ENCODE measurements at regions not wholly inside any gene's neighbourhood (a gene's known extent, or its start where the extent isn't known, plus 50 kb on each side); places are given as distances from the start of the nearest gene placed in this dataset.
"Not testable (repeated sequence)": the region's sequence is repeated elsewhere in the genome, so short reads cannot be mapped to it uniquely, and the experiment has no call there.

- no peak for DNase-seq
These were observed 2329.9 kb downstream of the ARAP2 start for GRCh38 chr4:33914386-33914785.

- DNase-seq = no peak
These were observed 2320.8 kb downstream of the ARAP2 start for GRCh38 chr4:33923469-33923868.

- DNase-seq = no peak
These were observed 2320.1 kb downstream of the ARAP2 start for GRCh38 chr4:33924239-33924638.

DNA sequence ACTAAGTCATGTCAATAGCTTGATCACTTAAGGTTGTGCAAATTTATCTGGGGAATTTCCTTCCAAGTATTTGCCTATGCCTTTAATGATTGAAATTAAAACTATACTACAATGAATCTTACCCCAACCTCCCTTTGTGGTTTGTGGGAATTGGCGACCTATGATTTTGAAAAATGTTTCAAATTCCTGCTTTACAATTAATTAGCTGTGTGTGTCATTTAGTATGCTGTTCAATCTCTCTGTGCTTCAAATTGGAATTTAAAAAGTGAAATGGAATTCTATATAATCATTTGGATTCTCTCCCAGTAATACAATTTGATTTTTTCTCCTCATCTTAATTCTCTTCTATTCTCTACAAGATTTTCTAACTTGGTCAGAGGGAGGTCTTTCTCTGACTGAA is 2319.5 kb downstream of the ARAP2 start:
- no peak for DNase-seq

GRCh38 chr4:33930497-33930896 is 2313.8 kb downstream of the ARAP2 start:
- DNase-seq = no peak

DNA sequence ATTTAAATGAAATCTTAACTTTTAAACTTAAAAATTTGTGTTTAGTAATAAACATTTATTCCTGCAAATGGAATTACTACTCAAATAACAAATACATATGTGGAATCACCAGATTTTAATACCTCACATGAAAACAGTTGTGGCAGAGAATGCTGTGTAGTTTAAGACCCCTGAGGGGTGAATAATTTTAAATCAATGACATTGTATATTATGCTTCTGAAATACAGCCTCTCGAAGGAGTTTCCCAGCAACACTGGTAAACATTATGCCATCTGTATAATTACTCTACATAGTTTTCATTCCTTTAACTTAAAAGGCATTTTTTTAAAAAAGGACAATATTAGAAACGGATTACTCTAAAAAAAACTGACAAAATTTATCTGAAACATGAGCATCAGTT is 2313.3 kb downstream of the ARAP2 start:
- DNase-seq = no peak

- no peak for DNase-seq
These were observed 2304.0 kb downstream of the ARAP2 start for GRCh38 chr4:33940281-33940680.

DNA sequence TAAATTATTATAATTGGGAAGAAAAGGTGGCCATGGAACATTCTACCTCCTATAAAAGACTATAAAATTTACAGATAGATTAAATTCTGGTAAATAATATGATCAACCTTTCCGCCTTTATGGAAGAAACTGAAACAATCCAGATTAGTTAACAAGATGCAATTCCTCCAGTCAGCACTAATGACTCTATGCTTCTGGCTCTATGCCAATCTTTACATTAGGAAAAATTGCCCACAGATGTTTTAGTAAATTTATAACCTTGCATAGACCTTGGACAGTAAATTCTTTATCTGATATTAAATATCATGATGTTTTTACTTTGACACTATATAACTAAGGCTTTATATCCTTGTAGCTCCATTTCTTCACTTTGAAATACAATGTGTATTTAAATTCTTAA is 2302.5 kb downstream of the ARAP2 start:
- DNase-seq = no peak

DNA sequence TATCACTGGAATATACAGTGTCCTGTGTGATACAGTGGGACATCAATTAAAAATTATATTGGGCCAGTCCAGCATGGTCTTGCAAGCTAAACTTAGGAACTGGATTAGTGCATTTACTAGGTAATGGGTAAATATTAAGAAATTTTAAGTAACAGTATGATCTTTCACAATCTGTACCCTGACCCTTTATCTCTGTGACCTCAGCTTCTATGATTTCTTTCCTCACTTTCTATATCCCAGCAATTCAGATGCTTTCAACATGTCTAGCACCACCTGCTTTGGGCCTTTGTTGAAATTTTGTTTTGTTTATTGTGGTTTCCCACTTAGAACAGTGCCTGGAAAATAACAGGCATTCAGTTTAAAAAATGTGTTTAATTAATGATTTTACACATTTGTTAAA is 2295.4 kb downstream of the ARAP2 start:
- DNase-seq = no peak

DNA sequence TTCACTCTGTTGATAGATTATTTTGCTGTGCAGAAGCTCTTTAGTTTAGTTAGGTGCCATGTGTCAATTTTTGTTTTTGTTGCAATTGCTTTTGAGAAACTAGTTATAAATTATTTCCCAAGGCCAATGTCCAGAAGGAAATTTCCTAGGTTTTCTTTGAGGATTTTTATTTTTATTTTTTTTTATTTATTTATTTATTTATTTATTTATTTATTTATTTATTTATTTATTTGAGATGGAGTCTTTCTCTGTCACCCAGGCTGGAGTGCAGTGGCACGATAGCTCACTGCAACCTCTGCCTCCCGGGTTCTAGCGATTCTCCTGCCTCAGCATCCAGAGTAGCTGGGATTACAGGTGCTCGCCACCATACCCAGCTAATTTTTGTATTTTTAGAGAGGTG is 2290.5 kb downstream of the ARAP2 start:
- DNase-seq = not testable (repeated sequence)

DNA sequence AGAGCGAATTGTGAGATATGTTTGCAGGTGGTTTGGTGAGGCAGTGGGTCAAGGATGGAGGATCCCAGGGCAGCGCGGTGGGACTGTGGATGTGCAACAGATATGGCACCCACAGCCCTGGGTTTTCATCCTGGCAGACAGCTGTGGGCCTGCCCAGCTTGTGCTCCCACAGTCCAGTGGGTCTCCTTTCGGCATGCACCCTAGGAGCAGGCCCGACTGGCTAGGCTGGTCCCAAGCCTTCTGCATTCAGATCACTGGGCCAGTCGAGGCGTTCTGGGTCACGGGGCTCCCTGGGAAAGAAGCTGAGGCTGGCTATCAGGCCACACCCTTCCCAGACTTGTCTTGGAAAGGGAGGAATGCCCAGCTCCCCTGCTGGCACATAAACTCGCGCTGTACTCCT is 2289.6 kb downstream of the ARAP2 start:
- no peak for DNase-seq

DNA sequence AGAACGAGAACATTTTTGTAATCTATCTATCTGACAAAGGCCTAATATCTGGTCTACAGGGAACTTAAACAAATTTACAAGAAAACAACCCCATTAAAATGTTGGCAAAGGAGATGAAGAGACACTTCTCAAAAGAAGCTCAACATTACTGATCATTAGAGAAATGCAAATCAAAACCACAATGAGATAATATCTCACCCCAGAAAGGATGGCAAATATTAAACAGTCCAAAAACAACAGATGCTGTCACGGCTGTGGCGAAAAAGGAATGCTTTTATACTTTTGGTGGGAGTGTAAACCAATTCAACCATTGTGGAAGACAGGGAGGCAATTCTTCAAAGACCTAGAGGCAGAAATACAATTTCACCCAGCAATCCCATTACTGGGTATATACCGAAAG is 2284.8 kb downstream of the ARAP2 start:
- no peak for DNase-seq

- no peak for DNase-seq
These were observed 2282.6 kb downstream of the ARAP2 start for GRCh38 chr4:33961761-33962160.

DNA sequence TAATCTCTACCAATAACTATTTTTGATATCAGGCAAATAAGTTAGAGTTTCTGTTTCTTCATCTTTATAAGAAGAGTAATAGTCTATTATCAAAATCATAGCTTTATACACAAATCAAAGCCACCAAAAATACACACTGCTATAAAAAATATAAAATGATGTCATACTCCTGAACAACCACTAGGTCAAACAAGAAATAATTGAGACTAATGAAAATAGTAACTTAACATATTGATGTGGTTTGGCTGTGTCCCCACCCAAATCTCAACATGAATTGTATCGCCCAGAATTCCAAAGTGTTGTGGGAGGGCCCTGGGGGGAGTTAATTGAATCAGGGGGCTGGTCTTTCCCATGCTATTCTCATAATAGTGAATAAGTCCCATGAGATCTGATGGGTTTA is 2277.5 kb downstream of the ARAP2 start:
- no peak for DNase-seq

- no peak for DNase-seq
These were observed 2270.0 kb downstream of the ARAP2 start for GRCh38 chr4:33974270-33974669.

DNA sequence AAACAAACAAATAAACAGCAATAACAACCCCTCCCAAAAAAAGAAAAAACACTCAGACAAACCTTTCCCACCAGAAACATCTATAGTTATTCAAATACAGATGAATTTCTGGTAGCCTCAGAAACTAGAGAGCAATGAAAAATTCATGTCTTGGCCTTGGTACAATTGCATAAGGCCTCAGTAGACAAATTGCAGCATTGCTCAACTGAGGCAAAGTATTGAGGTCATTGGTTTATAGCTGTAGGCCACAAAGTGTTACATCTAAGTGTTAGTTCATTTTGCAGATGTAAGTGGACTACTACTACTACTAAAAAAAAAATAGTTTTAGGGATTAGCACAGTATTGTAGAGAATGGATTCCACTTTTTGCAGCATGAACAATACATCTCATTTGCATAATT is 2268.3 kb downstream of the ARAP2 start:
- no peak for DNase-seq

DNA sequence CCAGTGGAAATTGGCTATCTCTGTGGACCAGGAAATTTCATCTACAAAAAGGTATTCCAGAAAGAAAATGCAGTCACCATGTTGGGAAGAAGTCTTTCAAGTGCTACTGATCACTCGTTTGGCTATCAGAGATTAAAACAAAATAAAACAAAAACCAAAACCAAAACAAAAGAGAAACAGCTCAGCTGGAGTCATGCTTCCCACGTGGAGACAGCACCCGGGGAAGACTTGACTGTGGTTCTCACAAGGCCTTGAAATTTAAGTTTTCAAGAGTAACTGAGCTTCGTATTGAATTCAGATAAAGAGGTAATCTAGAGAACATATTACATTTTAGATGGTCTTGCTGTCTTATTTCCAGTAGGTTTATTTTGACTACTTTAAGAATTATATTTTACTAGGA is 2264.5 kb downstream of the ARAP2 start:
- not testable (repeated sequence) for DNase-seq

DNA sequence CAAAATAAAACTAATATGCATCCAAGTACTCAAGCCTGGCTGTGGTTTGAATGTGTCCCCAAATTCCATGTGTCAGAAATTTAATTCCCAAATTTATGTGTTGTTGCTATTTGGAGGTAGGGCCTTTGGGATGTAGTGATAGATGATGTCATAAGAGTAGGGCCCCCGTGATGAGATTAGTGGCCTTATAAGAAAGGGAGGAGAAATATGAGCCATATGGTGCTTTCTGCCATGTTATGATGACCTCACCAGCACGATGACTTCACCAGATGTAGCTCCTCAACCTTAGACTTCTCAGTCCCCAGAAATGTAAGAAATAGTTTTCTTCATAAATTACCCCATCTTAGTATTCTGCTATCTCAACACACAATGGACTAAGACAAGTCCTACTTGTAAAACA is 2264.0 kb downstream of the ARAP2 start:
- DNase-seq = no peak

- DNase-seq = peak; percentile 64
These were observed 2254.4 kb downstream of the ARAP2 start for GRCh38 chr4:33989820-33990443.

DNA sequence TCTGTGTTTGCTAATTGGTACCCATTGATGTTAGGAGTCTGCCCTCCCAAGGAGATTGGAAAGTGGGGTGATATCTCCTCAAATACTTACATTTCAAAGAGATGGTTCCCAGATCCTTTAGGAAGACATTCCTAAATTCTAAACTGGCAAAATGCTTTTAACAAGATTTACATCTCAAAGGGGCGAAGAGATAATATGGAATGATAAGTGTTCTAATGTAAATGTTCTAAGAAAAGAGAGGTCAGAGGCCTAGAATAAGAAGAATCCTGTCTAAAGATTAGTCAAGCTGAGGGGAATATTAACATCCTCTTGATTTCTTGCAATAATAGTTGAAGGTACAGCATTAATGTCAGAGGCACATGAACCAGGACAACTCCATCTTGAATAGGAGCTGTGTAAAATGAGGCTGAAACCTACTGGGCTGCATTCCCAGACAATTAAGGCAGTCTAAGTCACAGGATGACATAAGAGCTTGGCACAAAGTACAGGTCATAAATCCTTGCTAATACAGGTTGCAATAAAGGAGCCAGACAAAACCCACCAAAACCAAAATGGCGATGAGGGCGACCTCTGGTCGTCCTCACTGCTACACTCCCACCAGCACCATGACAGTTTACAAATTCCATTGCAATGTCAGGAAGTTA is 2248.1 kb downstream of the ARAP2 start:
- DNase-seq = no peak

- DNase-seq = peak; percentile 39
These were observed 2246.0 kb downstream of the ARAP2 start for GRCh38 chr4:33998291-33998690.

DNA sequence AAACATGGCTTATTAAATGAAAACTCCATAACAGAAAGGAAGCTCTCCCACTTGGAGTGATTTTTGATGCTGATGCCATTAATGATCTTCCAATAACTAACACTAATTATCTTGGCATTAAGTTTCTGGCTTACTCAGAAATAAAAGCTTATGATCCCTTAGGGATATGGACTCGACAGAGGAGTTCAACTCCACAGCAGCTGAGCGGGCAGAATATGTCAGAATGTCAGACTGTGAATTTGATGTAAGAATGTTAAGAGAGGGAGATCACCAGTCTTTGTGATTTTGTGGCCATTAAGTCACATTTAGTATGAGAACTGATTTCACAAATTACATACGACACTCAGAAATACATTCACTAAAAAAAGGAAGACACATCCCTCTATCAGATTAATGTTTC is 2244.0 kb downstream of the ARAP2 start:
- DNase-seq = no peak

- DNase-seq = not testable (repeated sequence)
These were observed 2237.8 kb downstream of the ARAP2 start for GRCh38 chr4:34006540-34006939.

DNA sequence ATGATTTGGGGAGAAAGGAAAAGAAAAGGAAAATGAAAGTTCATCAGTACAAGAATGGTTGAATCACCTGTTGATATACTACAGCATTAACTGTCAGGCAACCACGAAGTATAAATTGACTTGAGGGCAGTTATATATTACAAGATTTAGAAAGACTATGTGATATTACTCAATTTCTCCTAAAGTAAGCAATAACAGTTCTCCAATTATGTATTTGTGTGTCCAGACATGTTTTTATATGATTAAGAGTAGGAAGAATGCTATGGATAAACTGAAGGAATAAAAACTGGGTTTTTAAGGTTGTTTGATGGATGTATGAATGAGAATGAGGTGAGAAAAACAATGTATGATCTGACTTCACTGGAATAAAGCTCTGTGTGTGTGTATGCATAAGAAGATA is 2234.4 kb downstream of the ARAP2 start:
- no peak for DNase-seq

All from NCI-H1436 treated with DMSO at 0.1 percent for 48 hours (cell line).